ENCODE measurements at regions not wholly inside any gene's neighbourhood (a gene's known extent, or its start where the extent isn't known, plus 50 kb on each side); places are given as distances from the start of the nearest gene placed in this dataset.

GRCh38 chr18:44051026-44051425, 629.7 kb upstream of the SETBP1 start:
- no peak for TF ChIP-seq CTCF (IDR thresholded peaks at IDR 0.05)
- no peak for TF ChIP-seq POLR2A (IDR thresholded peaks at IDR 0.05)

Data from transverse colon (tissue), 3 donors.